ENCODE measurements at regions not wholly inside any gene's neighbourhood (a gene's known extent, or its start where the extent isn't known, plus 50 kb on each side); places are given as distances from the start of the nearest gene placed in this dataset.

DNA sequence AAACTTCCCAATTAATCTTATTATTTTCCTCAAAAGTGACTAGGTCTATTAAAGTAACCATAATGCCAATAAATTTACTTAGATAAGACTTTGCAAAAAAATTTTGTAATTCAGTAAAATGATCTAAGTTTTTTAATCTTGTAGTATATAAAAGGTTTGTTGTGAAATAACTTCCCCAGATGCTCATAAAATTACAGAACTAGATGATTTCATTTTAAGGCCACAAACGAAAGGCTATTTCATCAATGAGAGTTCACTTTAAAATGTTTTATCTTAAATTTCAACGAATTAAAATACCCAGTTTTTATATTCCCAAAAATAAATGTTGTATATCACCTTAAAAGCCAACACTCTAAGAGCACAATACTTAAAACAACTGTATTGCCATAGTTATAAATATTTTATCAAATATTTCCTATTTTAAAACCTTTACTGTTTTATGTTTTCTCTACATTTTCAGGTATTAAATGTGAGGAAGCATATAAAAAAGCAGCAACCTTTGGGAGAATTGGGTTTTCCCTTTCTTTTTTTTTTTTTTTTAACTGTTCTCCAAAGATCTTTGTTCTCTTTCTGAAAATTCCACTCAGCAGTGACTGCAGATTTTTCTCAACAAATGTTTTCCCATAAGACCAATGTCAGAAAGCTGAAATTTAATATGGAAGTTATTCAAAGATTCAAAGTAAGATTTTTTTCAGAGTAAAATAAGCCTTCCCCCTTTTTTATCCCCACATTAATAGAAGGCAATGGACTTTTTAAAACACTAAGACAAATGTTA is 169.9 kb downstream of the CYB561 start:
- POLR2A ChIA-PET: no interaction called here
- Histone ChIP-seq H3F3A (replicated peaks; ENCODE audit: insufficient read depth) (peaks cover 69% of the 10 kb centered on the region), H3K9me2 (no peaks in the 10 kb centered on the region), H3K36me3 (replicated peaks in 1 of 2; ENCODE audit: control insufficient read depth in 1 of 2, insufficient read depth in 2 of 2, low read length in 1 of 2) (peaks cover under 1 to 11% of the 10 kb centered on the region in 2 experiments), H3K79me2 (ENCODE audit: insufficient read depth) (peaks cover 39% of the 10 kb centered on the region), H4K20me1 (ENCODE audit: insufficient read depth) (no peaks in the 10 kb centered on the region), H3K27me3 (ENCODE audit: insufficient read depth) (no peaks in the 10 kb centered on the region), H3K9me3 (no peaks in the 10 kb centered on the region), H3K4me1 (ENCODE audit: control insufficient read depth in 1 of 2, insufficient read depth in 2 of 2, low read depth in 1 of 2, low read length in 1 of 2) (peaks cover 0 to 67% of the 10 kb centered on the region in 2 experiments; a peak in 3 of 4 replicates), H3K4me3 (ENCODE audit: low read depth in 2 of 2, low read length in 1 of 2) (no peak overlapping the region), H2AFZ (ENCODE audit: low read depth) (no peak overlapping the region), H3K4me2 (peak overlapping the region; percentile 20; the same call in 1 of the 2 replicates), H3K9ac (peak overlapping the region; percentile 38; the same call in 1 of the 2 replicates), H3K27ac (ENCODE audit: low read depth in 2 of 2, low read length in 1 of 2) (peak overlapping the region; percentile 16 to 97; a peak in 3 of 4 replicates)
- CTCF ChIA-PET: interaction anchor here (1.0 to 1.2 kb wide), 5 partner anchors 8 to 289 kb away, joined by 3 to 4 read pairs (median 3); no protein-coding TSS in a partner anchor
- TF ChIP-seq, protein P1, sequence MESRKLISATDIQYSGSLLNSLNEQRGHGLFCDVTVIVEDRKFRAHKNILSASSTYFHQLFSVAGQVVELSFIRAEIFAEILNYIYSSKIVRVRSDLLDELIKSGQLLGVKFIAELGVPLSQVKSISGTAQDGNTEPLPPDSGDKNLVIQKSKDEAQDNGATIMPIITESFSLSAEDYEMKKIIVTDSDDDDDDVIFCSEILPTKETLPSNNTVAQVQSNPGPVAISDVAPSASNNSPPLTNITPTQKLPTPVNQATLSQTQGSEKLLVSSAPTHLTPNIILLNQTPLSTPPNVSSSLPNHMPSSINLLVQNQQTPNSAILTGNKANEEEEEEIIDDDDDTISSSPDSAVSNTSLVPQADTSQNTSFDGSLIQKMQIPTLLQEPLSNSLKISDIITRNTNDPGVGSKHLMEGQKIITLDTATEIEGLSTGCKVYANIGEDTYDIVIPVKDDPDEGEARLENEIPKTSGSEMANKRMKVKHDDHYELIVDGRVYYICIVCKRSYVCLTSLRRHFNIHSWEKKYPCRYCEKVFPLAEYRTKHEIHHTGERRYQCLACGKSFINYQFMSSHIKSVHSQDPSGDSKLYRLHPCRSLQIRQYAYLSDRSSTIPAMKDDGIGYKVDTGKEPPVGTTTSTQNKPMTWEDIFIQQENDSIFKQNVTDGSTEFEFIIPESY (IDR thresholded peaks at IDR 0.05; ENCODE audit: borderline replicate concordance, low read depth): no peak
- no peak for TF ChIP-seq POLR2AphosphoS5 (IDR thresholded peaks at IDR 0.05; ENCODE audit: low read depth, low read length)
- no peak for TF ChIP-seq GABPA (IDR thresholded peaks at IDR 0.05; ENCODE audit: low read depth)
- TF ChIP-seq YY1 (IDR thresholded peaks at IDR 0.05; ENCODE audit: low read depth): no peak
- no peak for TF ChIP-seq NFIC (IDR thresholded peaks at IDR 0.05; ENCODE audit: borderline replicate concordance)
- no peak for TF ChIP-seq SMC3 (IDR thresholded peaks at IDR 0.05; ENCODE audit: low read depth, low read length)
- TF ChIP-seq TEAD4 (IDR thresholded peaks at IDR 0.05; ENCODE audit: borderline replicate concordance, insufficient read depth): no peak
- TF ChIP-seq FOXJ3 (CRISPR knock-in tag; IDR thresholded peaks at IDR 0.05): no peak
- TF ChIP-seq, protein P2, sequence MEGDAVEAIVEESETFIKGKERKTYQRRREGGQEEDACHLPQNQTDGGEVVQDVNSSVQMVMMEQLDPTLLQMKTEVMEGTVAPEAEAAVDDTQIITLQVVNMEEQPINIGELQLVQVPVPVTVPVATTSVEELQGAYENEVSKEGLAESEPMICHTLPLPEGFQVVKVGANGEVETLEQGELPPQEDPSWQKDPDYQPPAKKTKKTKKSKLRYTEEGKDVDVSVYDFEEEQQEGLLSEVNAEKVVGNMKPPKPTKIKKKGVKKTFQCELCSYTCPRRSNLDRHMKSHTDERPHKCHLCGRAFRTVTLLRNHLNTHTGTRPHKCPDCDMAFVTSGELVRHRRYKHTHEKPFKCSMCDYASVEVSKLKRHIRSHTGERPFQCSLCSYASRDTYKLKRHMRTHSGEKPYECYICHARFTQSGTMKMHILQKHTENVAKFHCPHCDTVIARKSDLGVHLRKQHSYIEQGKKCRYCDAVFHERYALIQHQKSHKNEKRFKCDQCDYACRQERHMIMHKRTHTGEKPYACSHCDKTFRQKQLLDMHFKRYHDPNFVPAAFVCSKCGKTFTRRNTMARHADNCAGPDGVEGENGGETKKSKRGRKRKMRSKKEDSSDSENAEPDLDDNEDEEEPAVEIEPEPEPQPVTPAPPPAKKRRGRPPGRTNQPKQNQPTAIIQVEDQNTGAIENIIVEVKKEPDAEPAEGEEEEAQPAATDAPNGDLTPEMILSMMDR (IDR thresholded peaks at IDR 0.05): no peak
- no peak for TF ChIP-seq FOSL2 (IDR thresholded peaks at IDR 0.05; ENCODE audit: borderline replicate concordance, low read depth)
- no peak for TF ChIP-seq MXI1 (IDR thresholded peaks at IDR 0.05; ENCODE audit: low read depth, low read length)
- no peak for TF ChIP-seq EZH2phosphoT487 (IDR thresholded peaks at IDR 0.05; ENCODE audit: borderline replicate concordance, low read depth)
- TF ChIP-seq MEF2A (IDR thresholded peaks at IDR 0.05; ENCODE audit: borderline replicate concordance, low read depth): no peak
- WGBS (ENCODE audit: low lambda C conversion rate): 71% methylated on average over 2 of the region's 2 CpGs
- DNase-seq: no peak
